ENCODE measurements at regions not wholly inside any gene's neighbourhood (a gene's known extent, or its start where the extent isn't known, plus 50 kb on each side); places are given as distances from the start of the nearest gene placed in this dataset.

DNA sequence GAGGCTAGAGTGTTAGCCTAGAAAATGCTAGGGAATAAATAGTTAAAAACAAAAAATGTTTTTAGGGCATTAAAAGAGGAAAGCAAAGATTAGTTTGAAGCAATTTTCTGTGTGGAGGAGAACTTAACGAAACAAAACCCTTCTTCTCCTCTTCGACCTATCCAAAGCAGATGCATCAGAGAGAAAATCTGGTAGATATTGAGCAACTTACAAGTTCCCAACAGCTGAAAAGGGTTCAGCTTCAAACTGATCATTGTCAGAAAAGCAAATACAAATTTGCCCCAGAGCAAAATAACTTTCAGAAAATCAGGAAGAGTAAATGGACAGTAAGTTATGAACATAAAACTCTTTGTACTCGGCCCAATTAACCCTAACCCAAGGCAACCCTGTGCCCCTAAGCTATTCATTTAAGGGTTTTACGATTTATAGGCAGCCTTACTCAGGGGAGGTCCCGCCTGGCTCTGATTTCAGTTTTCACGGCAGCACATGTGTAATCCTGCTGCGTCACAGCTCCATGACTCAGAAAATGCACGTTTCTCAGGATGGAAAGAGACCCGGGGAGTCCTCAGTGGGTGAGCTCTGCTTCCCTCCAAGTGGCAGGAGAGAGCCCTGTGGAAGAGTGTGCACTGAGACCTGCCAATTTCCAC is 405.7 kb upstream of the SALL1 start (continued):
- TF ChIP-seq POLR2A (IDR thresholded peaks at IDR 0.05; ENCODE audit: low read depth, low read length) (0 out of 2 replicates have a peak, but pooled peaks have one; percentile 31), MXI1 (IDR thresholded peaks at IDR 0.05; ENCODE audit: borderline replicate concordance, low read depth, low read length) (peak; percentile 82; the same call in 1 of the 2 replicates)

DNA sequence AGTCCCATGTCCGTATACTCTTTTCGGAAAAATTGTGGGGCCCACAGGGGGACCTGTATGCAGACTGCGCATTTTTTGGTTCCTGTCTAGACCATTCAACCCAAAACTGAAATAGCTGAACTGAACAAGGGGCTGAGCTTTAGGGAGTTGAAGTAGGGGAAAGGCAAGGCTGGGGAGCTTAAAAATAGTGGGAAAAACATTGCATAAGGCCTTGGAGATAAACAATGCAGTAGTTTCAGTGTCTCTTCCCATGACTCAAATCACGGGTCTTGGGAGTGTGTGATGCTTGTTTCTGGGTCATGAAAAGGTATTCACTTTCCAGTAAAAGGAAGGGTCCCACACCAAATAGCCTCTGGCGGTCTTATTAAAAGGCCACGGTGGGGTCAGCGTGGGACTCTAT is 402.8 kb upstream of the SALL1 start:
- Histone ChIP-seq H3K9me3 (ENCODE audit: control insufficient read depth, insufficient read depth, low read length) (no peaks in the 10 kb centered on the region), H2AK9ac (replicated peaks; ENCODE audit: low read depth, low read length, poor library complexity) (no peak overlapping the region), H3K9me1 (ENCODE audit: insufficient read depth, low read length) (peaks cover 6% of the 10 kb centered on the region; the same call in 1 of the 2 replicates), H3K14ac (replicated peaks; ENCODE audit: low read depth, low read length) (0 out of 2 replicates have a peak overlapping the region, but pooled peaks have one; percentile 14), H4K20me1 (ENCODE audit: insufficient read depth, low read length) (no peaks in the 10 kb centered on the region), H2AK5ac (ENCODE audit: low read depth, low read length) (no peak overlapping the region), H4K8ac (ENCODE audit: low read depth in 2 of 2, low read length in 2 of 2) (no peak overlapping the region), H4K91ac (ENCODE audit: insufficient read depth, low read depth, low read length) (no peak overlapping the region; the same call in 1 of the 2 replicates), H2BK5ac (ENCODE audit: low read depth, low read length, poor library complexity, severe bottlenecking) (no peak overlapping the region), H2BK15ac (ENCODE audit: low read depth, low read length) (no peak overlapping the region; the same call in 2 of the 3 replicates), H3K36me3 (ENCODE audit: control insufficient read depth, insufficient read depth, low read length) (no peaks in the 10 kb centered on the region), H4K5ac (ENCODE audit: low read depth, low read length) (no peak overlapping the region), H3K4me1 (ENCODE audit: control insufficient read depth, insufficient read depth, low read length) (peaks cover 14% of the 10 kb centered on the region), H3K4me3 (ENCODE audit: insufficient read depth, low read depth, low read length) (no peak overlapping the region), H3K27ac (ENCODE audit: insufficient read depth, low read length) (no peak overlapping the region), H2BK20ac (ENCODE audit: low read depth, low read length) (0 out of 2 replicates have a peak overlapping the region, but pooled peaks have one; percentile 1), H3K27me3 (ENCODE audit: control insufficient read depth, insufficient read depth, low read length) (no peaks in the 10 kb centered on the region), H3K23ac (ENCODE audit: low read depth, low read length) (no peak overlapping the region), H2AFZ (replicated peaks; ENCODE audit: low read length, poor library complexity) (peak overlapping the region; percentile 26), H3K9ac (ENCODE audit: low read depth, low read length) (no peak overlapping the region), H3K18ac (ENCODE audit: low read depth, low read length) (0 out of 2 replicates have a peak overlapping the region, but pooled peaks have one; percentile 7), H3K4ac (ENCODE audit: low read depth, low read length) (peak overlapping the region; percentile 44; the same call in 1 of the 2 replicates), H3K79me1 (ENCODE audit: low read depth in 1 of 2, low read length in 2 of 2) (no peaks in the 10 kb centered on the region), H3K56ac (ENCODE audit: extremely low read depth, insufficient read depth, low read length) (no peak overlapping the region), H2BK120ac (ENCODE audit: low read depth, low read length) (peak overlapping the region; percentile 30; the same call in 1 of the 2 replicates), H3K4me2 (ENCODE audit: low read depth, low read length) (no peak overlapping the region)
- DNase-seq = peak; percentile 65
- in situ Hi-C loops (cut with MboI; ENCODE audit: low sequenced_read_pairs) (no loop called here), dilution Hi-C loops (cut with HindIII; ENCODE audit: low sequenced_read_pairs, unreplicated experiment) (no loop called here), intact Hi-C loops (cut with micrococcal nuclease) (loop anchor here (5.0 kb wide), 1 partner anchor 402 kb away; the partner anchor contains the start of gene SALL1)
- no TSS peak for BruUV-seq (replicated peaks)
- WGBS, 2 experiments (ENCODE audit: extremely low coverage in 2 of 2, insufficient read length in 1 of 2) = no CpG with 5 or more reads among the region's 7 CpGs
- TF ChIP-seq MAZ (IDR thresholded peaks at IDR 0.05; ENCODE audit: borderline replicate concordance, low read depth, low read length) (no peak), CEBPB (IDR thresholded peaks at IDR 0.05; ENCODE audit: low read depth, low read length) (0 out of 2 replicates have a peak, but pooled peaks have one; percentile 22), MAFK (IDR thresholded peaks at IDR 0.05; ENCODE audit: low read depth, low read length) (no peak)
- TF ChIP-seq, protein P1, sequence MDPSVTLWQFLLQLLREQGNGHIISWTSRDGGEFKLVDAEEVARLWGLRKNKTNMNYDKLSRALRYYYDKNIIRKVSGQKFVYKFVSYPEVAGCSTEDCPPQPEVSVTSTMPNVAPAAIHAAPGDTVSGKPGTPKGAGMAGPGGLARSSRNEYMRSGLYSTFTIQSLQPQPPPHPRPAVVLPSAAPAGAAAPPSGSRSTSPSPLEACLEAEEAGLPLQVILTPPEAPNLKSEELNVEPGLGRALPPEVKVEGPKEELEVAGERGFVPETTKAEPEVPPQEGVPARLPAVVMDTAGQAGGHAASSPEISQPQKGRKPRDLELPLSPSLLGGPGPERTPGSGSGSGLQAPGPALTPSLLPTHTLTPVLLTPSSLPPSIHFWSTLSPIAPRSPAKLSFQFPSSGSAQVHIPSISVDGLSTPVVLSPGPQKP (IDR thresholded peaks at IDR 0.05; ENCODE audit: borderline replicate concordance, low read depth, low read length) = no peak
- ChIA-PET POLR2A (ENCODE audit: unreplicated experiment) (no interaction called here), CTCF (no interaction called here)
- no peak for ATAC-seq (ENCODE audit: low read depth)

Data from IMR-90 (cell line).